ENCODE measurements at regions not wholly inside any gene's neighbourhood (a gene's known extent, or its start where the extent isn't known, plus 50 kb on each side); places are given as distances from the start of the nearest gene placed in this dataset.

DNA sequence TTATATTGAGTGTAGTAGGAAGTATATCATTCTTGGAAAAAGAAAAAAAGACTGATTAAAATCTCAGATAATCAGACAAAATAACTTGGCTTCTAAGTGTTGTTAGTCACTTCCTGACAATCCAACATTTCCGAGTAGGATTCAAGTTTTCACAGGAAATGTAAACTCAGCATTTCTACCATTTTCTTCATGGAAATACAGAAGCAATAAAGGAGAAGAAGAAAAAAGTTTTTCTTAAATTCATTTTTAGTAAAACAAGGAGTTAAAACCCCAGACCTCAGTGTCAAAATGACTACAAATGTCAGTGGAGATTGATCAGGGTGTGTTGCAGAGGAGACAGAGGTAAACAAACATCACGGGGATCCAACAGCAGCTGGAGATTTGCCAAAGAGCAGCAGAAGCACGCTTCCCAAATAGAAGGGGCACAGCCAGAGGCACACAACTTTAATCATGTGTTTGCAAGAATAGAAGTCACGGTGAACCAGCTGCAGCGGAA, 129.3 kb upstream of the FAM9B start:
- TF ChIP-seq, protein P1, sequence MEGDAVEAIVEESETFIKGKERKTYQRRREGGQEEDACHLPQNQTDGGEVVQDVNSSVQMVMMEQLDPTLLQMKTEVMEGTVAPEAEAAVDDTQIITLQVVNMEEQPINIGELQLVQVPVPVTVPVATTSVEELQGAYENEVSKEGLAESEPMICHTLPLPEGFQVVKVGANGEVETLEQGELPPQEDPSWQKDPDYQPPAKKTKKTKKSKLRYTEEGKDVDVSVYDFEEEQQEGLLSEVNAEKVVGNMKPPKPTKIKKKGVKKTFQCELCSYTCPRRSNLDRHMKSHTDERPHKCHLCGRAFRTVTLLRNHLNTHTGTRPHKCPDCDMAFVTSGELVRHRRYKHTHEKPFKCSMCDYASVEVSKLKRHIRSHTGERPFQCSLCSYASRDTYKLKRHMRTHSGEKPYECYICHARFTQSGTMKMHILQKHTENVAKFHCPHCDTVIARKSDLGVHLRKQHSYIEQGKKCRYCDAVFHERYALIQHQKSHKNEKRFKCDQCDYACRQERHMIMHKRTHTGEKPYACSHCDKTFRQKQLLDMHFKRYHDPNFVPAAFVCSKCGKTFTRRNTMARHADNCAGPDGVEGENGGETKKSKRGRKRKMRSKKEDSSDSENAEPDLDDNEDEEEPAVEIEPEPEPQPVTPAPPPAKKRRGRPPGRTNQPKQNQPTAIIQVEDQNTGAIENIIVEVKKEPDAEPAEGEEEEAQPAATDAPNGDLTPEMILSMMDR (IDR thresholded peaks at IDR 0.05): no peak

DNA sequence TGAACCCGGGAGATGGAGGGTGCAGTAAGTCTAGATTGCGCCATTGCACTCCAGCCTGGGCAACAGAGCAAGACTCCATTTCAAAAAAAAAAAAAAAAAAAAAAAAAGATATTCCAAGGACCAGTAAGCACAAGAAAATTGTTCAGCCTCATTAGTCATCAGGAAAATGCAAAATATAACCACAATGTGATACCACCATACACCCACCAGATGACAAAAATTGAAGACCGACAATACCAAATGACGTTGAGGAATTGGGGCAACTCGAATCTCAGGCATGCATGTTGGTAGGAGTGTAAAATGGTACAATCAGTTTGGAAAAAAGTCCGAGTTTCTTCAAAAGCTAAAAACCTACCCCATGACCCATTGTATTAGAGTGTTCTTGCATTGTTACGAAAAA, 130.2 kb upstream of the FAM9B start:
- TF ChIP-seq, protein P1 (IDR thresholded peaks at IDR 0.05): no peak

DNA sequence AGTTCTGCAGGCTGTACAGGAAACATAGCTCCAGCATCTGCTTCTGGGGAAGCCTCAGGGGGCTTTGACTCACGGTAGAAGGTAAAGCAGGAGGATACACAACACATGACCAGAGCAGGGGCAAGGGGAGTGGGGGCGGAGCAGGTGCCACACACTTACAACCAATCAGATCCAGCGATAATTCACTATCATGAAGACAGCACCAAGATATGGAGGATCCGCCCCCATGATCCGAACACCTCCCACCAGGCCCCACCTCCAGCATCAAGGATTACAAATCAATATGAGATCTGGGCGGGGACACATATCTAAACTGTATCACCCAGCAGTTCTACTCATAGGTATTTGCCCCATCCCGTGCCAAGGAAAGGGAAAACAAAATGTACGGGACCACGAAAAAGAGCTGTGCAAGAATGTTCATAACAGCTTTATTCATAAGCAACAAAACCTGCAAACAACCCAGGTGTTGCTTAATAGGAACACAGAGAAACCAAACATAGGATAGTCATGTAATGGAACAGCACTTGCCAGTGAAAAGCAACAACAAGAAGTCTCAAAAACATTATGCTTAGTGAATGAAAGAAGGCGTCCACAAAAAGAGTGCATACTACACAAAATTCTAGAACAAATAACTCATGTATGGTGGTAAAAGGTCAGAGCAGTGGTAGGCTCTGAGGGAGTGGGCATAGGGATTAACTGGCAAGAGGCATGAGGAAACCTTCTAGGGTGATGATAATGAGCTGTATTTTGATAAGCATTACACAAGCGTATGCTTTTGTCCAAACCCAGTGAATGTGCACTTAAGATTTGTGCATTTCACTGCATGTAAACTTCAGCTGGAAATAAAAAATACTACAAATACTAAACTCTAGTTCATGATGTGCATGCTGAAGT, 130.9 kb upstream of the FAM9B start:
- TF ChIP-seq, protein P1 (IDR thresholded peaks at IDR 0.05): no peak

DNA sequence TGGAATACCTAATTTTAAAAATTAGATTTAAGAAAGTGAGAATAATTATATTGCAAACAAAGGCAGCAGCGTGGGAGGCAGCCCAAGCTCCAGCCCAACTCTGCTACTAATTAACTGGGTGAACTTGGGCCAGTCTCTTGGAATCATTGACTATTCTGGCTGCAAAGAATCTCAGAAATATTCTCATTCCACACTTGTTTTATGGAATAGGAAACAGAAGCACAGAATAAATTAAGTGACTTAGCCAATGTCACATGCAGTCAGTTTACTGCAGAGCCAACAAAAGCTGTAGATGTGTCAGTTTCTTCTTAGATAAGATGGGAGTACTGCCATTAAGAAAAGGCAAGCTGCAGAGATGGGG, 132.6 kb upstream of the FAM9B start:
- TF ChIP-seq, protein P1 (IDR thresholded peaks at IDR 0.05): no peak

DNA sequence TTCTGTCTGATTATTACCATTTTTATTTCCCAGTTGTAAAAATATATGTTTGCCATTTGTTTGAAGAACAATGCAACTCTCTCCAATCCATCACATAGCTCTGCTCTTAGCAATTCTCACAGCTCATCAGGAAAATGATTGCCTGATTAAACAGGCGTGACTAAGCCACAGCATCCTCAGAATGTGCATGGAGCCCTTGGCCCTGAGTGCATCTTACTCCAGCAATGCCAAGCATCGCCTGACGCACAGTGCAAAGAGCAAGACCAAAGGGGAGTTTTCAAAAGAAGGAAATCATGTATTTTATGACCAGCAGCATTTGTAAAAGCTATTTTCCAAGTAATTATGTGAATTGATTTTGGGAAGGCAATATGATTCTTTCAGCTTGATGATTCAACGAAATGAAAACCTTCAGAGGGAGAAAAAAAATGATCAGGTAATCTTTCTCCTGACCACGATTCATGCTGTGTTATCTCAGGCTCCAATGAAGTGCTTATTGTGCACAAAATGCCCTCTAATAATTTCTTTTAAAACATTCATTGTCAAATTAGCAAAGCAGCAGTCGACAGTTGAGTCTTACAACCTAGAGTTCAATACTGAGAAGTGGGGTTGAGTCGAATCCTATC, 138.0 kb upstream of the FAM9B start:
- TF ChIP-seq, protein P1 (IDR thresholded peaks at IDR 0.05): no peak

DNA sequence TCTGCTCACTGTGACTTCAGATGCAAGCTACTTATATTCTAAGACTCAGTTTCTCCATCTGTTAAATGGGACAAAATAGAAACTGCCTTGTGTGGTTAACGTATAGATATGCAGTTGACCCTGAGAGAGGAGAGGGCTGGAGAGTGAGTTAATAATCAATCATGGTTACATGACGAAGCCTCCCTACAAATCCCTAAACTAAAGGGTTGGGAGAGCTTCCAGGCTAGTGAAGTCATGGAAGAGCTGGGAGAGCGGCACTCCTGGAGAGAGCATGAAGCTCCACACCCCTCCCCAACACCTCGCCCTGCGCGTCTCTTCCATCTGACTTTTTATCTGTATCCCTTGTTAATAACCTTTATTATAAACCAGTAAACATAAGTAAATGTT, 138.5 kb upstream of the FAM9B start:
- TF ChIP-seq, protein P1 (IDR thresholded peaks at IDR 0.05): no peak

DNA sequence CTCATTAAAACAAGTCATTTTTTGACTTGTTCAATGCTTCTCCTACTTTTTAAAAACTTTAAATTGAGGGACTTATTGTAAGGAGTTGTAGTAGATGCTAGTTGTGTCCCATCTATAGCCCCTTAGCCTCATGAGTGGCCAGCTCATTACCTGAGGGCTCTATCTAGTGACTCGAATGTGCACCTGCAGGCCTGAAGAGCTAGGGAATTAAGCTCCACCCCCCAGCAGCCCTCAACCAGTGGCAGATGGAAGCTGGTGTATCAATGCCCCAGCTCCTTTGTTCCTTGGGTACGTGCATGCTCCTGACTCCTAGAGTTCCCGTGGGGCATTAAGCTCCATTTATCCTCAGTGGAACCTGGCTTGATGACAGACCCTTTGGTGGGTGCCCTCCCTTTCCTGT, 146.7 kb upstream of the FAM9B start:
- TF ChIP-seq, protein P1 (IDR thresholded peaks at IDR 0.05): no peak

All from LNCAP (cell line).